HG03097 (cell line): ENCODE measurements at regions not wholly inside any gene's neighbourhood (a gene's known extent, or its start where the extent isn't known, plus 50 kb on each side); places are given as distances from the start of the nearest gene placed in this dataset.

Source experiments
- ATAC-seq: cut with Tn5 transposase; IDR thresholded peaks from one replicate; pipeline ENCODE4 v1.9.1; 2021; ENCODE audit not compliant: unreplicated experiment, low FRiP score

DNA sequence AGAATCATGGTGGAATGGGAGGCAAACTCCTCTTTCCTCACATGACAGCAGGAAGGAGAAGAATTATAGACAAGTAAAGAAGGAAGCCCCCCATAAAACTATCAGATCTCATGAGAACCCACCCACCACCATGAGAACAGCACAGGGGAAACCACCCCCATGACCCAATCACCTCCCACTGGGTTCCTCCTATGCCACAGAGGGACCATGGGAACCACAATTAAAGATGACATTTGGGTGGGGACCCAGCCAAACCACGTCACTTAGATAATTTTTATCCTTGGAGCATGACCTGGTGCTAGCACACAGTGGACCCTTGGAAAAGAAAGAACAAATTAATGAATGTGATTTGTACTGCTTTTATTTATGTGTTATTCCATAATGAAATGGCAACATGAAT, 188.6 kb upstream of the NCKAP5 start:
- ATAC-seq: no peak

DNA sequence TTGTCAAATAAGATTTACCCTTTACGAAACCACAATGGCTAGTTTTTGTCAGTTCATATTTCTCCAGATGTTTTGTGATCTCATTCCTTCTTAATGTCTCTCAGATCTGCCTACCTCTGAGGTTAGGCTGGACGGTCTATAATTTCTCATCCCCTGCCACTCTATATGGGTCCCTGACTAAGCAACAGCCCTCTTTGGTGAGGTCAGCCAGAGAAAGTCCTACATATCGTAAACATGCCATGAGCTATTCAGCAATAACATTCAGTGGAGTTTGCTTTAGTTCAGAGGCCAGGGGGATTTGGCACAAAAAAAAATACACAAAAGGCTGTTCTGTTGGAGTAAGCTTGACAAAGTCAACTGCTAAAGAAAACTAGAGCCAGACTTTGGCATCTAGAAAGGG, 192.1 kb upstream of the NCKAP5 start:
- ATAC-seq: no peak

DNA sequence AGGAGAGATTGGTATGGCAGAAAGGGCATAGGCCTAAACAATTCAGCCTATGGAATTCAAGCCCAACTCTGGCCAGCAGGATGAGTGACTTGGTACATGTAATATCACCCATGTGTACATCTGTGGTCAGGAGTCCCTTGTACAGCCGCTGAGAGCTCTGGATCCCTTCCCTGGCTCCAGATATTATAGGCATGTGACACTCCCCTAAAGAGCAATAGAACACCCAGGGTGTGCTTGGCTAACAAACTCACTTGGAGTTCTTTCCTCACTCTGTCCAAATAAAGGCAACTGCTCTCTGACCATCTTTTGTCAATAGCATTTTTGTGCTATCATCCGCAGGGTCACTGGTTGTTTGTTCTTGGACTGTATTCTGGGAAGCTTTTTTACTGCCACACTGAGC, 197.4 kb upstream of the NCKAP5 start:
- no peak for ATAC-seq

- ATAC-seq: no peak
Observed at GRCh38 chr2:133766164-133766832, 198.0 kb upstream of the NCKAP5 start.

- no peak for ATAC-seq
Observed at GRCh38 chr2:133768256-133768655, 200.0 kb upstream of the NCKAP5 start.

DNA sequence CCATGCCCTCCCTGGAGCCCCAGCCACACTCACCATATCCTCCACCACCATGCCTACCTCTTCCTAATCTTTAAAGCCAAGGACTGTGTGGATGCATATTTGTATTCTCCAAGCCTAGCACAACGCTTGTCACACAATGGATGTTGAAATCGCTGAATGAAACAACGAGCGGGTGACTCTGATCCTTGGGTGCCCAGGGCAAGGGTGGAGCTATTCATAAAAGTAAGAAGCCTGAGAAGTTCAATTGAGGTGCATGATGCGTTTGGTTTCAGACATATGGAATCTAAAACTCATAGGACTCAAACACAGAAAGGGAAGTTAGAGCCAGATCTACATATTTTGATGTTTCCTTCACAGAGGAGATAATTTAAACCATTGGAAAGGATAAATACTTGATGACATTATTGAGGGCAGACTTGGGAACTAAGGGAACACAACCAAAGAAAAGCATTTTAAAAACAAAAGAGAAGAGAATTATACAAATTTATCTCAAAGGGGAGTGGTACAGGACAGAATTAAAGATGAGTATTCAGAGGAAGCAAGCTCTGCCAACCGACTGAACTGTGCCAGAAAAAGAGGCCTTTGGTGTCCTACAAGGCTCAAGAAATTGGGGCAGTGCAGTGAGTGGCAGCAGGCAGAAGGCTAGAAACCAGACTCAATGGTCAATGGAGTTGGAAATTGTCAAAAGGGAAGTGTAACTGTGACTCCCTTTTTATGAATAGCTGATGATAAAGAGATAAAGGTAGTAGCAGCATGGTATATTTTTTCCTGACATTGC, 200.6 kb upstream of the NCKAP5 start:
- no peak for ATAC-seq

GRCh38 chr2:133773854-133774653, 205.8 kb upstream of the NCKAP5 start:
- ATAC-seq: no peak

- no peak for ATAC-seq
Observed at GRCh38 chr2:133774654-133775015, 206.4 kb upstream of the NCKAP5 start.

DNA sequence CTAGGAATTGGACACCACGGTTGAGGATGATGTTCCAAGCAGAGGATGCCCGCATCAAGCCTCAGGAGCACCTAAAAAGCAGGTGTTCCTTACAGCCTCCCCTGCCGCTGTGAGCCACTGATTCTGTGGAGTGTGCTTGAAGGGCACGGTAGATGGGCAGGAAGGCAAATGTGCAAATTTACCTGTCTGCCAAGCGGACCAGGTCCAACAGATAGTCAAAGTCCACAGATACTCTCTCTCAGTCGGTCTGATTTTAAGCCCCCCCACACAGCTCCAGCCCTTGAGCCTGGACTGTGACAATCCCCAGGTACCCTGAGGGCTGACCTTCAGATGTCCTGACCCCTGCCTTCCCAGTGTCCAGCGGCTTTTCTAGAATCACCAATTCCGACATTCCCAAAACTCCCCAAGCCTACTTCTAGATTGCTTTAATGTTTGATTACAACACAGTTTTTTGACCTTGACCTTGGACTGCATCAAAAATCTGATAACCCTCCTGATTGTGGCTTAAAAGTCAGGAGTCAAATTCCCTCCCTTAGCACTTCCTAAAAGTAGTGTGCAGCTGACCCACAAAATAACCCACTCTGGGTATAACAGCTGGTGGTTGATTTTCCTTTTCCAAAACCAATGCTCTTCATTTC, 208.8 kb upstream of the NCKAP5 start:
- ATAC-seq: no peak

DNA sequence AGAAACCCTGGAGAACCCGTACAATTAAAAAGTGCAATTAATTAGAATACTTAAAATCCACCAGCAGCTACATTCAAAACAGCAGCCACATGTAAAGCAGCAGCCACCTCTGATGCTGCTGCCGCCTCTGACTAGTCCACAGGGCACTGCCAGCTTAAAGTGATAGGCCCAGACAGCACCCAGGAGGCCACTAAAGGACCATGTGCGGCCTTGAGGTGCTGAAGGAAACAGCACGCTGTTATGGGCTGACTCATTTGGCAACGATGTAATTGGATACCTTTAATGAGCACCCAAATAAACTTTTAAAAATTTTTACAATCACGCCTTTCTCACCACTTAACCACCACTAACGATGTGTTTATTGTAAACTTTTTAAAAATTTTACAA, 209.3 kb upstream of the NCKAP5 start:
- ATAC-seq: no peak

DNA sequence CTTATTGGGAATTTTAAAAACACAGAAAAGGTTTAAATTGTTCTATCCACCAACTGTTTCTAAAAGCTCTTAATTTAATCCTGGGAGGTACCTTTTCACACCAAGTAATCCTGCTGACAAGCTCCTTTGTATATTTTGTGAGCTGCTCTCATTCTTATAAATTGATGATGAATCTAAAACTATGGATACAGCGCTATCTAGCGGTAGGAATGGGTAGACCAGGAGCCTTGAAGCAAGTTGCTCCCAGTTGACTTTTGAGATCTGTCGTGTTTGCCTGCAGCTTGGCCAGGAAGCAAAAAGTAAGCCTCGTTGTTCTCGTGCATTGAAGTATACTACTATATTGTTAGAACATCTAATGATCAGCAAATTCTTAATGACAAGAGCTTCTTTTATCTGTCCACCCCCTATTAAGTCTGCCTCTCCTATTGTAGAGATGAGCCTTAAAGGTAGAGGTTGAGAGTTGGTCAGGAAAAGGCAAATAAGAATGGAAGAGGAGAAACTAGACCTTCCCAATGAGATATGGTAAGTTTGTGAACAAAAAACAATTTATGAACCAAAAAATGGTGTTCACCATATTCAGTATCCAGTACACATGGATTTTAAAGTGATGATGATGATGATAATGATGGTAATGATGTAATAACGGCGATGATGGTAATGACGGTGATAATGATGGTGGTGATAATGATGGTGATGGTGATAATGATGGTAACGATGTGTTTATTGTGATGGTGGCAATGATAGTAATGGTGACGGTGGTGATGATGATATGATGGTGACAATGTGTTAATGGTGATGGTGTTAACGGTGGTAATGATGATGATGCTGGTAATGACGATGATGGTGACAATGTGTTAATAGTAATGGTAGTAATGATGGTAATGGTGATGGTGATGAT, 212.1 kb upstream of the NCKAP5 start:
- ATAC-seq: no peak

DNA sequence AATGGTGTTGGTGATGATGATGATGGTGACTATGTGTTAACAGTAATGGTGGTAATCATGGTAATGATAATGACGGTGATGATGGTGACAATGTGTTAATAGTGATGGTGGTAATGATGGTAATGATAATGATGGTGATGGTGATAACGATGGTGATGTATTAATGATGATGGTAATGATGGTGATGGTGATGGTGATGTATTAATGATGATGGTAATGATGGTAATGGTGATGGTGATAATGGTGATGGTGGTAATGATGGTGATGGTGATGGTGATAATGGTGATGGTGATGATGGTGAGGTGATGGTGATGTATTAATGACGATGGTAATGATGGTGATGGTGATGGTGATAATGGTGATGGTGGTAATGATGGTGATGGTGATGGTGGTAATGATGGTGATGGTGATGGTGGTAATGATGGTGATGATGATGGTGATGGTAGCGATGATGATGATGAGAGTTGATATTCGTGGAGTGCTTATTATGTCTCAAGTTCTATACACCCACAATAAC, 212.8 kb upstream of the NCKAP5 start:
- no peak for ATAC-seq

GRCh38 chr2:133787207-133787606, 218.9 kb upstream of the NCKAP5 start:
- ATAC-seq: no peak

- no peak for ATAC-seq
Observed at GRCh38 chr2:133787651-133788050, 219.4 kb upstream of the NCKAP5 start.

- ATAC-seq: no peak
Observed at GRCh38 chr2:133788386-133788785, 220.1 kb upstream of the NCKAP5 start.

- no peak for ATAC-seq
Observed at GRCh38 chr2:133789743-133790142, 221.5 kb upstream of the NCKAP5 start.

GRCh38 chr2:133790711-133791110, 222.4 kb upstream of the NCKAP5 start:
- no peak for ATAC-seq

DNA sequence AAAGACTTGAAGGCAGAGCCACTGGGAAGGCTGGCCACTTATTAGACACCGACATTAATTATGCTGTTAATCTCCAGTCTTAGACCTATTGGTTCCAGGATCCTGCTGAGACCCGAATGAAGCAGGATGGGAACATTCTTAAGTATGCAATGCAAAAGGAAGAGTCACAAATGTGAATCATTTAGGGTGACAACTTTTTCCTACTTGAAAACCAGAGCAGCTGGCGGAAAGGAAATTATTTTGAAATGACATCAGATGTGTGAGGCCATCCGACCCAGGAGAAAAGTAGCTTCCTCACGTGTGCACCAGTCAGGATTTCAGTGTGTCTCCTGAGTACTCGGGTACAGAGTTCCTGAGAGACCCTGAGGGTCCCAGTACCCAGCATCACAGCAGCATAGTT, 222.9 kb upstream of the NCKAP5 start:
- no peak for ATAC-seq

DNA sequence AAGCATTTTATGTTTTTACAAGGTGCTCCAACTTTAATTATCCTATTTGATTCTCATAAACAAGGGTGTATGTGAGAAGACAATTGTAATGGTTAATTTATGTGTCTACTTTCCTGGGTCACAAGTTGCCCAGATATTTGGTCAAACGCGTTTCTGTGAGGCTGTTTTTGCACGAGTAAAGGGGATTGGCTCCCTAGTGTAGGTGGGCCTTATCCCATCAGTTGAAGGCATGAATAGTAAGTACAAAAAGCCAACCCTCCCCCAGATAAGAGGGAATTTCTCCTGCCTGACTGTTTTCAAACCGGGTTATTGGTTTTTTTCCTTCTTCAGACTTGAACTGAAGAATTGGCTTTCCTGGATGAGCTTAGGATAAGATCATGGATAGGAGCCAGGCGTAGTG, 224.0 kb upstream of the NCKAP5 start:
- no peak for ATAC-seq

- no peak for ATAC-seq
Observed at GRCh38 chr2:133794114-133794513, 225.9 kb upstream of the NCKAP5 start.
